Lower lobe of right lung (tissue), 2 donors: ENCODE measurements at regions not wholly inside any gene's neighbourhood (a gene's known extent, or its start where the extent isn't known, plus 50 kb on each side); places are given as distances from the start of the nearest gene placed in this dataset.

ENCODE experiments used
- ATAC-seq, 2 donors: fragments of 200-7000 bp; cut with Tn5 transposase; one replicate each; pipeline ENCODE4 v1.9.1; 2020 to 2022; ENCODE audit warnings: mild to moderate bottlenecking in 2 of 2, moderate library complexity in 2 of 2
- DNase-seq: peaks from one replicate; pipeline ENCODE4 v3.0.0-alpha.2; 2020
- H3K27ac ChIP-seq: fragments of 200-600 bp; one replicate; pipeline ENCODE4 v1.8.0; 2022
- H3K27me3 ChIP-seq: fragments of 200-600 bp; one replicate; pipeline ENCODE4 v1.8.0; 2022; ENCODE audit warnings: low read depth
- H3K36me3 ChIP-seq: fragments of 200-600 bp; one replicate; pipeline ENCODE4 v1.8.0; 2022; ENCODE audit warnings: mild to moderate bottlenecking
- H3K4me1 ChIP-seq: fragments of 200-600 bp; one replicate; pipeline ENCODE4 v1.8.0; 2022
- H3K4me3 ChIP-seq: fragments of 200-600 bp; one replicate; pipeline ENCODE4 v1.8.0; 2022; ENCODE audit warnings: mild to moderate bottlenecking
- H3K9me3 ChIP-seq: fragments of 200-600 bp; one replicate; pipeline ENCODE4 v1.8.0; 2022
- CTCF ChIP-seq: fragments of 200-600 bp; IDR thresholded peaks from one replicate; pipeline ENCODE4 v1.8.0; 2022; ENCODE audit warnings: antibody characterized with exemption, mild to moderate bottlenecking
- intact Hi-C: fragments of 100-400 bp; cut with DNase I; formaldehyde crosslinking; loops from one replicate; pipeline ENCODE4 v1.11.0; 2022
- donor health status: DM: no; HTN: yes; CAD: no; lungs with severe emphysema.

DNA sequence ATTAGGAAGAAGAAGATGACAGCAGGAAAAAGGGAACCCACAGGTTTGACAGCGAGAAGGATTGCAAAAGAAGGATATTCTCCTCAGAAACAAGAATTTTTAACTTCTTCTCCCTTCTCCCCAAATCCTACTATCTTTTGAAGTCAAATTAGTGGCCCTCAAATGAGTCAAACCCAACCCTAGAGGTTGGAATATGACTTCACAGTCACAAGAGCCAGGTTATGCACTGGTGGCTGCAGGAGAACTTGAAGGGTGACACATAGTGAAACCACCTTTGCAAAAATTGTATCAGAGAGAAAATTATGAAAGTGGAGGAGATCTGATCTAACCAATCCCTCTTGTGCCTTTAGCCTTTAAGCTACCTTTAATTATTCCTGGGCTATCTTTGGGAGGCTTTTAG lies 386.2 kb upstream of the CCDC196 start:
- Histone ChIP-seq H3K4me3 (no peak overlapping the region), H3K27me3 (no peaks in the 10 kb centered on the region), H3K9me3 (no peaks in the 10 kb centered on the region), H3K27ac (no peak overlapping the region), H3K36me3 (no peaks in the 10 kb centered on the region), H3K4me1 (no peaks in the 10 kb centered on the region)
- DNase-seq, result no peak
- ATAC-seq, result no peak
- intact Hi-C loops, result no loop called here
- no peak for TF ChIP-seq CTCF

- no peak overlapping the region for H3K4me3 ChIP-seq
- no peaks in the 10 kb centered on the region for H3K4me1 ChIP-seq
- TF ChIP-seq CTCF, result no peak
- DNase-seq (no peak), ATAC-seq (no peak)
- no peaks in the 10 kb centered on the region for H3K9me3 ChIP-seq
- no peaks in the 10 kb centered on the region for H3K27me3 ChIP-seq
- intact Hi-C loops, result no loop called here
- no peaks in the 10 kb centered on the region for H3K36me3 ChIP-seq
- H3K27ac ChIP-seq, result no peak overlapping the region
Measured at GRCh38 chr14:66101662-66102061, 384.5 kb upstream of the CCDC196 start.

DNA sequence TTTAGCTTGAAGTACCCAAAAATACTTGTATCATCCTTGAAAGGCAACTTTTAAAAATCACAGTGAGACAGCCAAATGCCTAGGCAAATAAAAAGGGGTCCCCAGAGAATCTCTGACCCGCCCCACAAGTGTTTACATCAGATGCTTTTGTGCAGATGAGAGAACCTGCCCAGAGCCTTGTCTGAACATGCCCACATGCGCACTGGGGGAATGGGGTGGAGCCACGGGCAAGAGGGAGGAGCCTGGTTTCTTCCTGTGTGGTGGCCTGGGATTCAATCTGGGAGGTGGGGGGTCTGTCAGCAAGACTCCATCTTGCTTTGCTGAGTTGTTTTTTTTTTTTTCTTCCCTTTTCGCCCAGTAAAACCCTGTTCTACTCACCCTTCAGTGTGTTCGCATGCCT lies 381.7 kb upstream of the CCDC196 start:
- Histone ChIP-seq H3K4me1 (no peaks in the 10 kb centered on the region), H3K36me3 (no peaks in the 10 kb centered on the region), H3K4me3 (no peak overlapping the region), H3K27ac (no peak overlapping the region), H3K27me3 (no peaks in the 10 kb centered on the region), H3K9me3 (no peaks in the 10 kb centered on the region)
- ATAC-seq (no peak), DNase-seq (no peak)
- intact Hi-C loops, result no loop called here
- TF ChIP-seq CTCF, result no peak

- ATAC-seq (no peak), DNase-seq (no peak)
- Histone ChIP-seq H3K4me3 (no peak overlapping the region), H3K27me3 (no peaks in the 10 kb centered on the region), H3K4me1 (no peaks in the 10 kb centered on the region), H3K36me3 (no peaks in the 10 kb centered on the region), H3K9me3 (no peaks in the 10 kb centered on the region), H3K27ac (no peak overlapping the region)
- intact Hi-C loops, result no loop called here
- no peak for TF ChIP-seq CTCF
Measured at GRCh38 chr14:66105815-66106214, 380.4 kb upstream of the CCDC196 start.

GRCh38 chr14:66109426-66109825 lies 376.7 kb upstream of the CCDC196 start:
- no peaks in the 10 kb centered on the region for H3K9me3 ChIP-seq
- intact Hi-C loops, result no loop called here
- no peaks in the 10 kb centered on the region for H3K36me3 ChIP-seq
- H3K27me3 ChIP-seq, result no peaks in the 10 kb centered on the region
- TF ChIP-seq CTCF, result no peak
- H3K4me1 ChIP-seq, result no peaks in the 10 kb centered on the region
- no peak overlapping the region for H3K27ac ChIP-seq
- no peak for ATAC-seq
- no peak for DNase-seq
- no peak overlapping the region for H3K4me3 ChIP-seq

DNA sequence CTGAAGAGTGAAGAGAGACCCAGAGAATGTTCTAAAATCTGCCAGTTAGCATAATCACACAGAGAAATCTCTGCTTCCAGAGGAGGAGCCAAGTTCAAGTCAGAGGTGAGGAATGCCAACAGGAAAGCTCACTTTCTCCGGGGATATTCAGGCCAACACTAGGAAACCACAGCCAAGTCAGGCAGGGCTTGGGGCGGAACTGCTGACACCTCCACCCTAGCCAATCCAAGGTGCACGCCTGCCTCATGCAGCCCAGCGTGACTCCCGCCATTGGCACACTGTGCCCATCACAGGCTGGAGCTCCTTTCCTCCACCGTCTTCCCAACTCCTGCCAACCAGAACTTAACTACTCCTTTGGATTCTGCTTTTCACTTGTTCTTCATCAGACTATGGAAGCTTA lies 374.3 kb upstream of the CCDC196 start:
- H3K36me3 ChIP-seq, result no peaks in the 10 kb centered on the region
- intact Hi-C loops, result no loop called here
- H3K27me3 ChIP-seq, result no peaks in the 10 kb centered on the region
- ATAC-seq (no peak), DNase-seq (no peak)
- H3K4me3 ChIP-seq, result no peak overlapping the region
- no peak for TF ChIP-seq CTCF
- no peaks in the 10 kb centered on the region for H3K9me3 ChIP-seq
- no peaks in the 10 kb centered on the region for H3K4me1 ChIP-seq
- H3K27ac ChIP-seq, result no peak overlapping the region
